SK-N-SH (cell line): ENCODE measurements at regions not wholly inside any gene's neighbourhood (a gene's known extent, or its start where the extent isn't known, plus 50 kb on each side); places are given as distances from the start of the nearest gene placed in this dataset.

ENCODE experiments used
- CTCF ChIA-PET: fragments of 300-600, 350-600 bp; formaldehyde crosslinking; extraction: SDS; loops from one replicate; lab custom pipeline; 2021; lab: Yijun Ruan, JAX
- POLR2A ChIA-PET: fragments of 350-600 bp; sonication (Branson Sonifier 250); formaldehyde crosslinking; extraction: SDS; loops from one replicate; lab custom pipeline; 2020; ENCODE audit warnings: antibody characterized with exemption, inconsistent platforms; lab: Yijun Ruan, JAX
- DNase-seq: peaks from one replicate; pipeline ENCODE4 v3.0.0; 2012
- H2AFZ ChIP-seq: fragments of 200-600 bp; sonication (generic); 2 replicates; pipeline ENCODE4 v1.8.1; 2016; ENCODE audit warnings: antibody characterized with exemption, mild to moderate bottlenecking, low read depth
- H3F3A ChIP-seq: fragments of 200-600 bp; sonication (generic); replicated peaks from 2 replicates; pipeline ENCODE3; 2016; ENCODE audit warnings: antibody characterized with exemption, mild to moderate bottlenecking; ENCODE audit not compliant: insufficient read depth
- H3K27ac ChIP-seq, 2 experiments: fragments of 200-500 bp in 1 of 2; fragments of 200-600 bp in 1 of 2; sonication (Bioruptor generic) in 1 of 2; sonication (generic), shearing (Covaris generic) in 1 of 2; 2 replicates each; pipeline versions ENCODE4 v1.5.1 to v1.6.1; 2014 to 2016; ENCODE audit warnings: low read depth in 2 of 2, inconsistent platforms in 1 of 2, low read length in 1 of 2, mild to moderate bottlenecking in 1 of 2, mixed read lengths in 1 of 2
- H3K27me3 ChIP-seq: fragments of 200-600 bp; sonication (generic), shearing (Covaris generic); 2 replicates; pipeline ENCODE4 v1.6.1; 2016; ENCODE audit warnings: mixed run types; ENCODE audit not compliant: insufficient read depth
- H3K36me3 ChIP-seq, 2 experiments: fragments of 200-500 bp in 1 of 2; fragments of 200-600 bp in 1 of 2; sonication (Bioruptor generic) in 1 of 2; sonication (generic) in 1 of 2; replicated peaks in 1 of 2; 2 replicates each; pipeline versions ENCODE3 to v1.5.1; 2014 to 2016; ENCODE audit warnings: low read length in 1 of 2, mild to moderate bottlenecking in 1 of 2; ENCODE audit not compliant: insufficient read depth in 2 of 2, control insufficient read depth in 1 of 2
- H3K4me1 ChIP-seq, 2 experiments: fragments of 200-500 bp in 1 of 2; fragments of 200-600 bp in 1 of 2; sonication (Bioruptor generic) in 1 of 2; sonication (generic), shearing (Covaris generic) in 1 of 2; 2 replicates each; pipeline versions ENCODE4 v1.5.1 to v1.6.1; 2014 to 2016; ENCODE audit warnings: low read depth in 1 of 2, low read length in 1 of 2, mixed run types in 1 of 2; ENCODE audit not compliant: insufficient read depth in 2 of 2, control insufficient read depth in 1 of 2
- H3K4me2 ChIP-seq: fragments of 200-600 bp; sonication (generic), shearing (Covaris generic); 2 replicates; pipeline ENCODE4 v1.6.1; 2017; ENCODE audit warnings: mixed run types
- H3K4me3 ChIP-seq, 2 experiments: fragments of 200-500 bp in 1 of 2; fragments of 200-600 bp in 1 of 2; sonication (Bioruptor generic) in 1 of 2; sonication (generic), shearing (Covaris generic) in 1 of 2; 2 replicates each; pipeline versions ENCODE4 v1.5.1 to v1.8.1; 2014 to 2016; ENCODE audit warnings: low read depth in 2 of 2, inconsistent platforms in 1 of 2, low read length in 1 of 2, mild to moderate bottlenecking in 1 of 2, mixed read lengths in 1 of 2, moderate library complexity in 1 of 2
- H3K79me2 ChIP-seq: fragments of 200-600 bp; sonication (generic); 2 replicates; pipeline ENCODE4 v1.8.1; 2017; ENCODE audit warnings: mild to moderate bottlenecking; ENCODE audit not compliant: insufficient read depth
- H3K9ac ChIP-seq: fragments of 200-600 bp; sonication (generic); 2 replicates; pipeline ENCODE4 v1.6.1; 2017; ENCODE audit warnings: mixed run types
- H3K9me2 ChIP-seq: fragments of 200-600 bp; sonication (generic); 2 replicates; pipeline ENCODE4 v1.6.1; 2017; ENCODE audit warnings: mixed run types
- H3K9me3 ChIP-seq: fragments of 200-600 bp; sonication (generic); 2 replicates; pipeline ENCODE4 v1.6.1; 2017; ENCODE audit warnings: mixed run types, mild to moderate bottlenecking, moderate library complexity
- H4K20me1 ChIP-seq: fragments of 200-600 bp; sonication (generic); 2 replicates; pipeline ENCODE4 v1.6.1; 2017; ENCODE audit warnings: mild to moderate bottlenecking, mixed run types; ENCODE audit not compliant: insufficient read depth
- ELF1 ChIP-seq: IDR thresholded peaks from 2 replicates; pipeline ENCODE4 v1.4.0; 2012
- EP300 ChIP-seq, 2 experiments: IDR thresholded peaks; 2 replicates each; pipeline versions ENCODE4 v1.4.0 to v1.6.1; 2012; ENCODE audit warnings: borderline replicate concordance in 1 of 2, low read depth in 1 of 2, low read length in 1 of 2
- FOXJ3 ChIP-seq: sonication (generic); formaldehyde crosslinking; IDR thresholded peaks from 2 replicates; pipeline ENCODE4 v1.5.1; 2020; ENCODE audit warnings: mild to moderate bottlenecking, missing genetic modification reagents
- GATA2 ChIP-seq: sonication (generic); formaldehyde crosslinking; IDR thresholded peaks from 2 replicates; pipeline ENCODE4 v1.5.0; 2020; ENCODE audit warnings: mild to moderate bottlenecking, missing genetic modification reagents
- JUND ChIP-seq: IDR thresholded peaks from 2 replicates; pipeline ENCODE4 v1.4.0; 2012
- MEF2A ChIP-seq: IDR thresholded peaks from 2 replicates; pipeline ENCODE4 v1.4.0; 2012; ENCODE audit warnings: low read depth, borderline replicate concordance
- POLR2AphosphoS5 ChIP-seq: IDR thresholded peaks from 2 replicates; pipeline ENCODE4 v1.6.1; 2012; ENCODE audit warnings: low read depth, low read length
- RCOR1 ChIP-seq: fragments of 150-350 bp; IDR thresholded peaks from 2 replicates; pipeline ENCODE4 v1.6.1; 2017; ENCODE audit warnings: antibody characterized with exemption, low read length
- RFX5 ChIP-seq: IDR thresholded peaks from 2 replicates; pipeline ENCODE4 v1.6.1; 2012; ENCODE audit warnings: mild to moderate bottlenecking, improper control_type of control experiment, low read length
- RXRA ChIP-seq: IDR thresholded peaks from 2 replicates; pipeline ENCODE4 v1.4.0; 2012; ENCODE audit warnings: low read depth, mild to moderate bottlenecking, borderline replicate concordance
- SMC3 ChIP-seq: IDR thresholded peaks from 2 replicates; pipeline ENCODE4 v1.6.1; 2012; ENCODE audit warnings: low read depth, low read length, improper control_type of control experiment
- TCF12 ChIP-seq: IDR thresholded peaks from 2 replicates; pipeline ENCODE4 v1.4.0; 2012
- YY1 ChIP-seq: IDR thresholded peaks from 2 replicates; pipeline ENCODE4 v1.4.0; 2012; ENCODE audit warnings: low read depth, mild to moderate bottlenecking
- whole genome bisulfite sequencing: methylation state at CpG from one replicate; pipeline ENCODE4 v1.1.6; 2017; ENCODE audit warnings: low lambda C conversion rate; 5-methylcytosine and 5-hydroxymethylcytosine counted together
- TF ChIP-seq, protein P1 (sequence below): fragments of 150-350 bp; IDR thresholded peaks from 2 replicates; pipeline ENCODE4 v1.6.1; 2016; ENCODE audit warnings: mild to moderate bottlenecking, low read depth, low read length
- TF ChIP-seq, protein P2 (sequence below): IDR thresholded peaks from 2 replicates; pipeline ENCODE4 v1.4.0; 2012; ENCODE audit warnings: low read depth
- TF ChIP-seq, protein P3 (sequence below): IDR thresholded peaks from 2 replicates; pipeline ENCODE4 v1.6.1; 2012; ENCODE audit warnings: mild to moderate bottlenecking, low read depth, low read length, moderate library complexity
- TF ChIP-seq, protein P4 (sequence below): IDR thresholded peaks from 2 replicates; pipeline ENCODE4 v1.4.0; 2012; ENCODE audit warnings: low read depth, borderline replicate concordance
- TF ChIP-seq, protein P5 (sequence below): fragments of 150-350 bp; IDR thresholded peaks from 2 replicates; pipeline ENCODE4 v1.6.1; 2017; ENCODE audit warnings: antibody characterized with exemption, low read length, low read depth, borderline replicate concordance

DNA sequence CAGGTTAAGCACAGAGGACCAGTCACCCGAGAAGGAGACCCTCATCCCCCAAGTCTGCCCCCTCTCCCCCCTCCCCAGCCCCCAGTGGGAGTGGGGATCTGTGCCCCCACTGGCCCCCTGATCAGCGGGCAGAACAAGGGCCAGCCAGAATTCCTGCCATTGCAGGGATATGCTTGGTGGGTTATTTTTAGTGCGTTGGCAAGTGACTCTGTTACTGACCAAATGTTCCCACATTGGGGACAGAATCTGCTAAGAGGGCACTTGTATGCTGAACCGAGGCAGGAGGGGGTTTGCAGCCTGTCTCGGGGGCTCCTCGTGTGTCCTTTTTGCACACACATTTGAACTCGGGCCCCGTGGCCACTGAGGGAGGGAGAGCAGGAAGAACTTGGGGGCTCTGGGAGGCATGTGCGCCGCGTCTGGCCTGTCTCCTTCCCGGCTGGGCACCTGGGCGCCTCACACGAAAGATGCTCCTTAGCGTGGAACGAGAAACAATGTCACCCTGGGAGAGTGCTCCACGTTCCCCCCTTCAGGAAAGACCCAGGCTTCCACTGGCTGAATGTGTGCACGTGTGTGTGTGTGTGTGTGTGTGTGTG lies 66.4 kb upstream of the CASZ1 start:
- no peaks in the 10 kb centered on the region for H3K9me3 ChIP-seq
- WGBS = 69% methylated on average over 10 of the region's 18 CpGs
- TF ChIP-seq, protein P1, sequence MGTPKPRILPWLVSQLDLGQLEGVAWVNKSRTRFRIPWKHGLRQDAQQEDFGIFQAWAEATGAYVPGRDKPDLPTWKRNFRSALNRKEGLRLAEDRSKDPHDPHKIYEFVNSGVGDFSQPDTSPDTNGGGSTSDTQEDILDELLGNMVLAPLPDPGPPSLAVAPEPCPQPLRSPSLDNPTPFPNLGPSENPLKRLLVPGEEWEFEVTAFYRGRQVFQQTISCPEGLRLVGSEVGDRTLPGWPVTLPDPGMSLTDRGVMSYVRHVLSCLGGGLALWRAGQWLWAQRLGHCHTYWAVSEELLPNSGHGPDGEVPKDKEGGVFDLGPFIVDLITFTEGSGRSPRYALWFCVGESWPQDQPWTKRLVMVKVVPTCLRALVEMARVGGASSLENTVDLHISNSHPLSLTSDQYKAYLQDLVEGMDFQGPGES = no peak
- TF ChIP-seq EP300 (IDR thresholded peaks at IDR 0.05; ENCODE audit: borderline replicate concordance in 1 of 2, low read depth in 1 of 2, low read length in 1 of 2) (no peak), ELF1 (no peak), SMC3 (no peak), JUND (no peak), MEF2A (no peak), GATA2 (CRISPR knock-in tag) (no peak), POLR2AphosphoS5 (no peak), TCF12 (no peak), RCOR1 (no peak), YY1 (no peak), FOXJ3 (no peak), RXRA (no peak), RFX5 (no peak)
- TF ChIP-seq, protein P2, sequence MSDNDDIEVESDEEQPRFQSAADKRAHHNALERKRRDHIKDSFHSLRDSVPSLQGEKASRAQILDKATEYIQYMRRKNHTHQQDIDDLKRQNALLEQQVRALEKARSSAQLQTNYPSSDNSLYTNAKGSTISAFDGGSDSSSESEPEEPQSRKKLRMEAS = no peak
- TF ChIP-seq, protein P3, sequence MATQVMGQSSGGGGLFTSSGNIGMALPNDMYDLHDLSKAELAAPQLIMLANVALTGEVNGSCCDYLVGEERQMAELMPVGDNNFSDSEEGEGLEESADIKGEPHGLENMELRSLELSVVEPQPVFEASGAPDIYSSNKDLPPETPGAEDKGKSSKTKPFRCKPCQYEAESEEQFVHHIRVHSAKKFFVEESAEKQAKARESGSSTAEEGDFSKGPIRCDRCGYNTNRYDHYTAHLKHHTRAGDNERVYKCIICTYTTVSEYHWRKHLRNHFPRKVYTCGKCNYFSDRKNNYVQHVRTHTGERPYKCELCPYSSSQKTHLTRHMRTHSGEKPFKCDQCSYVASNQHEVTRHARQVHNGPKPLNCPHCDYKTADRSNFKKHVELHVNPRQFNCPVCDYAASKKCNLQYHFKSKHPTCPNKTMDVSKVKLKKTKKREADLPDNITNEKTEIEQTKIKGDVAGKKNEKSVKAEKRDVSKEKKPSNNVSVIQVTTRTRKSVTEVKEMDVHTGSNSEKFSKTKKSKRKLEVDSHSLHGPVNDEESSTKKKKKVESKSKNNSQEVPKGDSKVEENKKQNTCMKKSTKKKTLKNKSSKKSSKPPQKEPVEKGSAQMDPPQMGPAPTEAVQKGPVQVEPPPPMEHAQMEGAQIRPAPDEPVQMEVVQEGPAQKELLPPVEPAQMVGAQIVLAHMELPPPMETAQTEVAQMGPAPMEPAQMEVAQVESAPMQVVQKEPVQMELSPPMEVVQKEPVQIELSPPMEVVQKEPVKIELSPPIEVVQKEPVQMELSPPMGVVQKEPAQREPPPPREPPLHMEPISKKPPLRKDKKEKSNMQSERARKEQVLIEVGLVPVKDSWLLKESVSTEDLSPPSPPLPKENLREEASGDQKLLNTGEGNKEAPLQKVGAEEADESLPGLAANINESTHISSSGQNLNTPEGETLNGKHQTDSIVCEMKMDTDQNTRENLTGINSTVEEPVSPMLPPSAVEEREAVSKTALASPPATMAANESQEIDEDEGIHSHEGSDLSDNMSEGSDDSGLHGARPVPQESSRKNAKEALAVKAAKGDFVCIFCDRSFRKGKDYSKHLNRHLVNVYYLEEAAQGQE = no peak
- TF ChIP-seq, protein P4, sequence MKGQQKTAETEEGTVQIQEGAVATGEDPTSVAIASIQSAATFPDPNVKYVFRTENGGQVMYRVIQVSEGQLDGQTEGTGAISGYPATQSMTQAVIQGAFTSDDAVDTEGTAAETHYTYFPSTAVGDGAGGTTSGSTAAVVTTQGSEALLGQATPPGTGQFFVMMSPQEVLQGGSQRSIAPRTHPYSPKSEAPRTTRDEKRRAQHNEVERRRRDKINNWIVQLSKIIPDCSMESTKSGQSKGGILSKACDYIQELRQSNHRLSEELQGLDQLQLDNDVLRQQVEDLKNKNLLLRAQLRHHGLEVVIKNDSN = no peak
- TF ChIP-seq, protein P5, sequence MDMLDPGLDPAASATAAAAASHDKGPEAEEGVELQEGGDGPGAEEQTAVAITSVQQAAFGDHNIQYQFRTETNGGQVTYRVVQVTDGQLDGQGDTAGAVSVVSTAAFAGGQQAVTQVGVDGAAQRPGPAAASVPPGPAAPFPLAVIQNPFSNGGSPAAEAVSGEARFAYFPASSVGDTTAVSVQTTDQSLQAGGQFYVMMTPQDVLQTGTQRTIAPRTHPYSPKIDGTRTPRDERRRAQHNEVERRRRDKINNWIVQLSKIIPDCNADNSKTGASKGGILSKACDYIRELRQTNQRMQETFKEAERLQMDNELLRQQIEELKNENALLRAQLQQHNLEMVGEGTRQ = no peak

More for the DNA sequence above, 66.4 kb upstream of the CASZ1 start:
- POLR2A ChIA-PET = no interaction called here
- Histone ChIP-seq H3F3A (no peaks in the 10 kb centered on the region), H3K4me3 (no peak overlapping the region), H3K4me2 (no peak overlapping the region), H3K36me3 (no peaks in the 10 kb centered on the region), H3K4me1 (peaks cover 0 to 12% of the 10 kb centered on the region in 2 experiments; a peak in 2 of 4 replicates), H3K9ac (no peak overlapping the region), H3K27ac (no peak overlapping the region), H3K9me2 (no peaks in the 10 kb centered on the region), H3K79me2 (no peaks in the 10 kb centered on the region), H2AFZ (no peak overlapping the region), H4K20me1 (no peaks in the 10 kb centered on the region), H3K27me3 (0 out of 2 replicates have a peak, but pooled peaks cover 7% of the 10 kb centered on the region)
- CTCF ChIA-PET = interaction anchor here (1.2 kb wide), 1 partner anchor 368 kb away, joined by 7 read pairs; no protein-coding TSS in a partner anchor
- DNase-seq = no peak
